ENCODE measurements at regions not wholly inside any gene's neighbourhood (a gene's known extent, or its start where the extent isn't known, plus 50 kb on each side); places are given as distances from the start of the nearest gene placed in this dataset.

- TF ChIP-seq, protein P1, sequence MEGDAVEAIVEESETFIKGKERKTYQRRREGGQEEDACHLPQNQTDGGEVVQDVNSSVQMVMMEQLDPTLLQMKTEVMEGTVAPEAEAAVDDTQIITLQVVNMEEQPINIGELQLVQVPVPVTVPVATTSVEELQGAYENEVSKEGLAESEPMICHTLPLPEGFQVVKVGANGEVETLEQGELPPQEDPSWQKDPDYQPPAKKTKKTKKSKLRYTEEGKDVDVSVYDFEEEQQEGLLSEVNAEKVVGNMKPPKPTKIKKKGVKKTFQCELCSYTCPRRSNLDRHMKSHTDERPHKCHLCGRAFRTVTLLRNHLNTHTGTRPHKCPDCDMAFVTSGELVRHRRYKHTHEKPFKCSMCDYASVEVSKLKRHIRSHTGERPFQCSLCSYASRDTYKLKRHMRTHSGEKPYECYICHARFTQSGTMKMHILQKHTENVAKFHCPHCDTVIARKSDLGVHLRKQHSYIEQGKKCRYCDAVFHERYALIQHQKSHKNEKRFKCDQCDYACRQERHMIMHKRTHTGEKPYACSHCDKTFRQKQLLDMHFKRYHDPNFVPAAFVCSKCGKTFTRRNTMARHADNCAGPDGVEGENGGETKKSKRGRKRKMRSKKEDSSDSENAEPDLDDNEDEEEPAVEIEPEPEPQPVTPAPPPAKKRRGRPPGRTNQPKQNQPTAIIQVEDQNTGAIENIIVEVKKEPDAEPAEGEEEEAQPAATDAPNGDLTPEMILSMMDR (IDR thresholded peaks at IDR 0.05; ENCODE audit: poor library complexity, severe bottlenecking): no peak
- TF ChIP-seq EZH2 (IDR thresholded peaks at IDR 0.05; ENCODE audit: borderline replicate concordance, insufficient read depth, low read length, poor library complexity, severe bottlenecking) (no peak), POLR2AphosphoS5 (IDR thresholded peaks at IDR 0.05) (no peak), EP300 (conservative IDR thresholded peaks at IDR 0.05; ENCODE audit: poor library complexity, severe bottlenecking) (no peak)
- TF ChIP-seq, protein P2, sequence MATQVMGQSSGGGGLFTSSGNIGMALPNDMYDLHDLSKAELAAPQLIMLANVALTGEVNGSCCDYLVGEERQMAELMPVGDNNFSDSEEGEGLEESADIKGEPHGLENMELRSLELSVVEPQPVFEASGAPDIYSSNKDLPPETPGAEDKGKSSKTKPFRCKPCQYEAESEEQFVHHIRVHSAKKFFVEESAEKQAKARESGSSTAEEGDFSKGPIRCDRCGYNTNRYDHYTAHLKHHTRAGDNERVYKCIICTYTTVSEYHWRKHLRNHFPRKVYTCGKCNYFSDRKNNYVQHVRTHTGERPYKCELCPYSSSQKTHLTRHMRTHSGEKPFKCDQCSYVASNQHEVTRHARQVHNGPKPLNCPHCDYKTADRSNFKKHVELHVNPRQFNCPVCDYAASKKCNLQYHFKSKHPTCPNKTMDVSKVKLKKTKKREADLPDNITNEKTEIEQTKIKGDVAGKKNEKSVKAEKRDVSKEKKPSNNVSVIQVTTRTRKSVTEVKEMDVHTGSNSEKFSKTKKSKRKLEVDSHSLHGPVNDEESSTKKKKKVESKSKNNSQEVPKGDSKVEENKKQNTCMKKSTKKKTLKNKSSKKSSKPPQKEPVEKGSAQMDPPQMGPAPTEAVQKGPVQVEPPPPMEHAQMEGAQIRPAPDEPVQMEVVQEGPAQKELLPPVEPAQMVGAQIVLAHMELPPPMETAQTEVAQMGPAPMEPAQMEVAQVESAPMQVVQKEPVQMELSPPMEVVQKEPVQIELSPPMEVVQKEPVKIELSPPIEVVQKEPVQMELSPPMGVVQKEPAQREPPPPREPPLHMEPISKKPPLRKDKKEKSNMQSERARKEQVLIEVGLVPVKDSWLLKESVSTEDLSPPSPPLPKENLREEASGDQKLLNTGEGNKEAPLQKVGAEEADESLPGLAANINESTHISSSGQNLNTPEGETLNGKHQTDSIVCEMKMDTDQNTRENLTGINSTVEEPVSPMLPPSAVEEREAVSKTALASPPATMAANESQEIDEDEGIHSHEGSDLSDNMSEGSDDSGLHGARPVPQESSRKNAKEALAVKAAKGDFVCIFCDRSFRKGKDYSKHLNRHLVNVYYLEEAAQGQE (IDR thresholded peaks at IDR 0.05; ENCODE audit: borderline replicate concordance): no peak
Observed at GRCh38 chr5:171680485-171680884, 105.1 kb upstream of the SMIM23 start.

Measured in neural cell (in vitro differentiated cells).